Transverse colon (tissue), 3 donors: ENCODE measurements at regions not wholly inside any gene's neighbourhood (a gene's known extent, or its start where the extent isn't known, plus 50 kb on each side); places are given as distances from the start of the nearest gene placed in this dataset.

Source experiments
- CTCF ChIP-seq, 5 experiments: fragments of 200-600 bp in 3 of 5; fragments of 450-650 bp in 2 of 5; sonication (generic) in 3 of 5; IDR thresholded peaks; 1 replicate in 2 of 5; 2 replicates in 3 of 5; pipeline ENCODE4 v1.5.1; 2016 to 2017; ENCODE audit warnings: antibody characterized with exemption in 5 of 5, inconsistent platforms in 3 of 5, mild to moderate bottlenecking in 2 of 5, moderate library complexity in 1 of 5
- EP300 ChIP-seq: sonication (generic); formaldehyde crosslinking; IDR thresholded peaks from one replicate; pipeline ENCODE4 v1.6.1; 2017; ENCODE audit warnings: antibody characterized with exemption, low read depth
- POLR2A ChIP-seq: fragments of 450-650 bp; IDR thresholded peaks from one replicate; pipeline ENCODE4 v1.6.1; 2016; ENCODE audit warnings: antibody characterized with exemption, mild to moderate bottlenecking, moderate library complexity

GRCh38 chr15:100780208-100780800 is 99.3 kb upstream of the ALDH1A3 start:
- no peak for TF ChIP-seq EP300
- no peak for TF ChIP-seq CTCF (IDR thresholded peaks at IDR 0.05)
- TF ChIP-seq POLR2A, result no peak
